B cell (primary cell): ENCODE measurements at regions not wholly inside any gene's neighbourhood (a gene's known extent, or its start where the extent isn't known, plus 50 kb on each side); places are given as distances from the start of the nearest gene placed in this dataset.

Experiments used
- ATAC-seq: fragments of 200-7000 bp; cut with Tn5 transposase; one replicate; pipeline ENCODE4 v1.10.0; 2021; ENCODE audit warnings: low read depth, mild to moderate bottlenecking, moderate number of reproducible peaks, moderate library complexity
- CTCF ChIA-PET: fragments of 350-600 bp; sonication (Branson Sonifier 250); formaldehyde crosslinking; loops from one replicate; lab custom pipeline; 2021; ENCODE audit warnings: antibody characterized with exemption, inconsistent platforms; lab: Charles Lee
- POLR2A ChIA-PET: fragments of 350-600 bp; sonication (Branson Sonifier 250); formaldehyde crosslinking; loops from one replicate; lab custom pipeline; 2021; ENCODE audit warnings: antibody characterized with exemption; lab: Charles Lee
- DNase-seq: peaks from one replicate; pipeline ENCODE4 v3.0.0; 2013
- H2AFZ ChIP-seq: 2 replicates; pipeline ENCODE4 v1.6.1; 2012; ENCODE audit warnings: mild to moderate bottlenecking, low read depth, low read length; ENCODE audit not compliant: insufficient read depth, poor library complexity, severe bottlenecking
- H3K27ac ChIP-seq, 2 donors: 1 replicate in 1 of 2; 2 replicates in 1 of 2; pipeline ENCODE4 v1.5.1; 2012 to 2013; ENCODE audit warnings: low read length in 2 of 2, mild to moderate bottlenecking in 2 of 2, moderate library complexity in 1 of 2
- H3K27me3 ChIP-seq, 4 experiments: fragments of 200-600 bp in 1 of 4; sonication (generic) in 1 of 4; replicated peaks in 1 of 4; 1 replicate in 2 of 4; 2 replicates in 2 of 4; pipeline versions ENCODE4 v1.6.1 to v1.7.0; 2013 to 2016; ENCODE audit warnings: low read length in 3 of 4, mild to moderate bottlenecking in 2 of 4, mixed read lengths in 1 of 4, moderate library complexity in 1 of 4; ENCODE audit not compliant: insufficient read depth in 4 of 4, control insufficient read depth in 3 of 4; ENCODE audit errors: control extremely low read depth in 1 of 4
- H3K36me3 ChIP-seq, 2 experiments: replicated peaks in 1 of 2; 1 replicate in 1 of 2; 2 replicates in 1 of 2; pipeline versions ENCODE4 v1.6.1 to v1.7.1; 2013; ENCODE audit warnings: low read length in 1 of 2; ENCODE audit not compliant: insufficient read depth in 2 of 2, control insufficient read depth in 1 of 2; ENCODE audit errors: control extremely low read depth in 1 of 2, extremely low read depth in 1 of 2
- H3K4me1 ChIP-seq, 2 donors: fragments of 200-600 bp in 1 of 2; sonication (generic) in 1 of 2; 1 replicate in 1 of 2; 2 replicates in 1 of 2; pipeline versions ENCODE4 v1.5.1 to v1.6.1; 2013 to 2017; ENCODE audit warnings: low read length in 2 of 2; ENCODE audit not compliant: control insufficient read depth in 2 of 2, insufficient read depth in 2 of 2
- H3K4me2 ChIP-seq: replicated peaks from 2 replicates; pipeline ENCODE3; 2012; ENCODE audit warnings: mild to moderate bottlenecking, low read depth, low read length; ENCODE audit not compliant: poor library complexity, severe bottlenecking
- H3K4me3 ChIP-seq, 5 experiments: fragments of 200-600 bp in 1 of 5; sonication (generic) in 1 of 5; 1 replicate in 3 of 5; 2 replicates in 2 of 5; pipeline versions ENCODE4 v1.5.1 to v1.7.0; 2011 to 2016; ENCODE audit warnings: low read length in 4 of 5, mild to moderate bottlenecking in 4 of 5, low read depth in 2 of 5, control low read depth in 1 of 5, moderate library complexity in 1 of 5; ENCODE audit not compliant: insufficient read depth in 1 of 5; ENCODE audit errors: control extremely low read depth in 1 of 5, extremely low read depth in 1 of 5
- H3K79me2 ChIP-seq: fragments of 200-600 bp; sonication (generic); one replicate; pipeline ENCODE4 v1.6.0; 2016; ENCODE audit warnings: low read length; ENCODE audit not compliant: control insufficient read depth, insufficient read depth
- H3K9ac ChIP-seq: fragments of 200-600 bp; sonication (generic); 2 replicates; pipeline ENCODE4 v1.6.1; 2017; ENCODE audit warnings: mild to moderate bottlenecking, low read length, moderate library complexity
- H3K9me3 ChIP-seq, 3 donors: one replicate each; pipeline versions ENCODE4 v1.6.1 to v1.7.1; 2013; ENCODE audit warnings: low read length in 2 of 3; ENCODE audit not compliant: control insufficient read depth in 2 of 3, insufficient read depth in 1 of 3; ENCODE audit errors: control extremely low read depth in 1 of 3
- H4K20me1 ChIP-seq: 2 replicates; pipeline ENCODE4 v1.6.0; 2012; ENCODE audit warnings: mild to moderate bottlenecking, low read length; ENCODE audit not compliant: insufficient read depth, control insufficient read depth, poor library complexity, severe bottlenecking
- H3K27ac Mint-ChIP-seq: one replicate; pipeline ENCODE4 v1.8.0; 2021; ENCODE audit warnings: mixed read lengths
- H3K27me3 Mint-ChIP-seq: one replicate; pipeline ENCODE4 v1.8.0; 2021; ENCODE audit warnings: mixed read lengths
- H3K4me1 Mint-ChIP-seq: one replicate; pipeline ENCODE4 v1.8.0; 2021; ENCODE audit warnings: mixed read lengths
- H3K4me3 Mint-ChIP-seq: one replicate; pipeline ENCODE4 v1.8.0; 2021; ENCODE audit warnings: mixed read lengths
- H3K9me3 Mint-ChIP-seq: one replicate; pipeline ENCODE4 v1.8.0; 2022; ENCODE audit warnings: mixed read lengths; ENCODE audit not compliant: insufficient read depth
- EZH2 ChIP-seq: IDR thresholded peaks from 2 replicates; pipeline ENCODE4 v1.6.1; 2012; ENCODE audit warnings: borderline replicate concordance, low read depth, mild to moderate bottlenecking, moderate library complexity, low read length; ENCODE audit not compliant: insufficient read depth, poor library complexity, severe bottlenecking
- WGBS: methylation state at CpG from one replicate; pipeline ENCODE4 v1.1.5; 2013; ENCODE audit warnings: missing lambda C conversion rate; ENCODE audit not compliant: insufficient coverage; 5-methylcytosine and 5-hydroxymethylcytosine counted together
- intact Hi-C: fragments of 100-400 bp; cut with micrococcal nuclease; formaldehyde crosslinking; loops from one replicate; pipeline ENCODE4 v1.10.0; 2022
- TF ChIP-seq, protein P1 (sequence below): fragments of 200-600 bp; IDR thresholded peaks from one replicate; pipeline ENCODE4 v1.8.0; 2022; ENCODE audit warnings: antibody characterized with exemption, mild to moderate bottlenecking

DNA sequence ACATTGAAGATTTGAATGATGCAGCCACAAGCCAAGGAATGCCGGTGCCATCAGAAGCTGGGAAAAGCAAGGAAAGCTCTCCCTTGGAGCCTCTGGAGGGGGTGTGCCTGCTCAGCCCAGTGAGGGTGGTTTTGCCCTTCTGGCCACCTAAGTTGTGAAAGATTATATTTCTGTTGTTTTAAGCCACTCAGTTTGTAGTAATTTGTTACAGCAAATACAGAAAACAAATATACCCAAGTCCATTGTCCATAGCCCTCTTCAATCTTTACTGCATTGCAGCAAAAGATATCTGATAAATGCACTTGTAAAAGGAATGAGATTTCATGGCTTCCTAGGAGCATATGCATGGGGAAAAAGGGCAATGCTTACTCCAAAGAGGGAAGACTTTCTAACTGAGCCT, 447.9 kb downstream of the HAPSTR1 start:
- Histone ChIP-seq H2AFZ (no peak overlapping the region), H3K79me2 (no peaks in the 10 kb centered on the region), H3K9me3 (peaks cover 0 to 6% (median 0%) of the 10 kb centered on the region in 3 donors), H3K36me3 (no peaks in the 10 kb centered on the region), H4K20me1 (no peaks in the 10 kb centered on the region), H3K27me3 (no peaks in the 10 kb centered on the region), H3K4me1 (no peaks in the 10 kb centered on the region), H3K4me2 (no peak overlapping the region), H3K27ac (no peak overlapping the region), H3K9ac (no peak overlapping the region), H3K4me3 (no peak overlapping the region)
- Mint-ChIP-seq H3K4me3 (no peak overlapping the region), H3K27me3 (no peaks in the 10 kb centered on the region), H3K4me1 (no peaks in the 10 kb centered on the region), H3K27ac (no peak overlapping the region), H3K9me3 (peaks cover 3% of the 10 kb centered on the region)
- 86% methylated on average over 1 of the region's 1 CpG for WGBS
- ATAC-seq (no peak), DNase-seq (no peak)
- CTCF ChIA-PET = no interaction called here
- no peak for TF ChIP-seq EZH2
- TF ChIP-seq, protein P1, sequence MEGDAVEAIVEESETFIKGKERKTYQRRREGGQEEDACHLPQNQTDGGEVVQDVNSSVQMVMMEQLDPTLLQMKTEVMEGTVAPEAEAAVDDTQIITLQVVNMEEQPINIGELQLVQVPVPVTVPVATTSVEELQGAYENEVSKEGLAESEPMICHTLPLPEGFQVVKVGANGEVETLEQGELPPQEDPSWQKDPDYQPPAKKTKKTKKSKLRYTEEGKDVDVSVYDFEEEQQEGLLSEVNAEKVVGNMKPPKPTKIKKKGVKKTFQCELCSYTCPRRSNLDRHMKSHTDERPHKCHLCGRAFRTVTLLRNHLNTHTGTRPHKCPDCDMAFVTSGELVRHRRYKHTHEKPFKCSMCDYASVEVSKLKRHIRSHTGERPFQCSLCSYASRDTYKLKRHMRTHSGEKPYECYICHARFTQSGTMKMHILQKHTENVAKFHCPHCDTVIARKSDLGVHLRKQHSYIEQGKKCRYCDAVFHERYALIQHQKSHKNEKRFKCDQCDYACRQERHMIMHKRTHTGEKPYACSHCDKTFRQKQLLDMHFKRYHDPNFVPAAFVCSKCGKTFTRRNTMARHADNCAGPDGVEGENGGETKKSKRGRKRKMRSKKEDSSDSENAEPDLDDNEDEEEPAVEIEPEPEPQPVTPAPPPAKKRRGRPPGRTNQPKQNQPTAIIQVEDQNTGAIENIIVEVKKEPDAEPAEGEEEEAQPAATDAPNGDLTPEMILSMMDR = no peak
- intact Hi-C loops = no loop called here
- POLR2A ChIA-PET = no interaction called here

DNA sequence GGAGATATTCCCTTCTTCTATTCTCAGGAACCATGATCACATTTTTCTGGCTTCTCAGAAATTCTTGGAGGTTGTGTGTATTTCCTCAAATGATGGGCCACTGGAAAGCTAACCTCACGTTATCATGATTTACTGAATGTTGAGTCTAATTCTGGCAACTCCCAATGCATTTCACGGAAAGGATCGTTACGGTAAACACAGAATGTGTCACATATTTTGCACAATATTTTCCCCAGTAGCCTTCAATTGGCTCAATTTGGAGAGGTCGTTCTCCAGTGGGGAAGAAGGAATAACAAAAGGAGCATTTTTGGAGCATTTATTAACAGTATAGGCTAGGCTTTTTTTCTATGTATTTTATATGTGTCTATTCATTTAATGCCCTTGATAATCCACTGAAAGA, 450.3 kb downstream of the HAPSTR1 start:
- ChIA-PET POLR2A (no interaction called here), CTCF (no interaction called here)
- no peak for TF ChIP-seq EZH2
- TF ChIP-seq, protein P1 = no peak
- Mint-ChIP-seq H3K27ac (no peak overlapping the region), H3K27me3 (no peaks in the 10 kb centered on the region), H3K4me1 (no peaks in the 10 kb centered on the region), H3K4me3 (no peak overlapping the region), H3K9me3 (peaks cover 3% of the 10 kb centered on the region)
- no peak overlapping the region for H3K27ac ChIP-seq
- H2AFZ ChIP-seq = no peak overlapping the region
- no peaks in the 10 kb centered on the region for H4K20me1 ChIP-seq
- no peak overlapping the region for H3K4me2 ChIP-seq
- H3K27me3 ChIP-seq = no peaks in the 10 kb centered on the region
- peaks cover 0 to 9% (median 0%) of the 10 kb centered on the region in 3 donors for H3K9me3 ChIP-seq
- H3K36me3 ChIP-seq = no peaks in the 10 kb centered on the region
- no peak for ATAC-seq
- no peak for DNase-seq
- WGBS = 100% methylated on average over 1 of the region's 5 CpGs
- H3K79me2 ChIP-seq = no peaks in the 10 kb centered on the region
- no peak overlapping the region for H3K9ac ChIP-seq
- H3K4me1 ChIP-seq = no peaks in the 10 kb centered on the region
- intact Hi-C loops = no loop called here
- H3K4me3 ChIP-seq = no peak overlapping the region
